Peyer's patch (tissue), 4 donors: ENCODE measurements at regions not wholly inside any gene's neighbourhood (a gene's known extent, or its start where the extent isn't known, plus 50 kb on each side); places are given as distances from the start of the nearest gene placed in this dataset.

Experiments
- DNase-seq, 3 donors: peaks; one replicate each; pipeline ENCODE4 v3.0.0-alpha.2; 2017 to 2019
- H3K27ac ChIP-seq, 4 donors: fragments of 200-600 bp; sonication (generic); one replicate each; pipeline ENCODE4 v1.5.1; 2016 to 2019
- H3K27me3 ChIP-seq, 2 donors: fragments of 200-600 bp; sonication (generic); one replicate each; pipeline ENCODE4 v1.5.1; 2019
- H3K36me3 ChIP-seq, 3 donors: fragments of 200-600 bp; sonication (generic); one replicate each; pipeline ENCODE4 v1.5.1; 2016 to 2019
- H3K4me1 ChIP-seq, 4 donors: fragments of 200-600 bp; sonication (generic); one replicate each; pipeline ENCODE4 v1.5.1; 2016 to 2019
- H3K4me3 ChIP-seq, 4 donors: fragments of 200-600 bp; sonication (generic); 1 replicate in 3 of 4; 2 replicates in 1 of 4; pipeline ENCODE4 v1.5.1; 2016 to 2019; ENCODE audit warnings: mild to moderate bottlenecking in 1 of 4
- H3K9me3 ChIP-seq, 4 donors: fragments of 200-600 bp; sonication (generic); one replicate each; pipeline ENCODE4 v1.5.1; 2016 to 2019; ENCODE audit warnings: mild to moderate bottlenecking in 1 of 4
- CTCF ChIP-seq, 6 experiments: fragments of 450-650 bp in 4 of 6; fragments of 200-600 bp in 2 of 6; sonication (generic) in 1 of 6; IDR thresholded peaks; one replicate each; pipeline ENCODE4 v1.5.1; 2017 to 2019; ENCODE audit warnings: antibody characterized with exemption in 6 of 6, mild to moderate bottlenecking in 3 of 6, moderate library complexity in 1 of 6
- POLR2A ChIP-seq, 2 donors: fragments of 450-650 bp; IDR thresholded peaks; one replicate each; pipeline ENCODE4 v1.5.1; 2017; ENCODE audit warnings: antibody characterized with exemption in 2 of 2, mild to moderate bottlenecking in 2 of 2, moderate library complexity in 2 of 2

GRCh38 chr22:34255042-34255441 lies 334.8 kb upstream of the LARGE1 start:
- Histone ChIP-seq H3K4me3 (no peak overlapping the region), H3K36me3 (no peaks in the 10 kb centered on the region), H3K9me3 (no peaks in the 10 kb centered on the region), H3K27ac (no peak overlapping the region), H3K27me3 (no peaks in the 10 kb centered on the region), H3K4me1 (no peaks in the 10 kb centered on the region)
- no peak for TF ChIP-seq POLR2A (IDR thresholded peaks at IDR 0.05)
- no peak for TF ChIP-seq CTCF (IDR thresholded peaks at IDR 0.05)
- DNase-seq = no peak

- DNase-seq = no peak
Observed at GRCh38 chr22:34278121-34278520, 357.8 kb upstream of the LARGE1 start.

DNA sequence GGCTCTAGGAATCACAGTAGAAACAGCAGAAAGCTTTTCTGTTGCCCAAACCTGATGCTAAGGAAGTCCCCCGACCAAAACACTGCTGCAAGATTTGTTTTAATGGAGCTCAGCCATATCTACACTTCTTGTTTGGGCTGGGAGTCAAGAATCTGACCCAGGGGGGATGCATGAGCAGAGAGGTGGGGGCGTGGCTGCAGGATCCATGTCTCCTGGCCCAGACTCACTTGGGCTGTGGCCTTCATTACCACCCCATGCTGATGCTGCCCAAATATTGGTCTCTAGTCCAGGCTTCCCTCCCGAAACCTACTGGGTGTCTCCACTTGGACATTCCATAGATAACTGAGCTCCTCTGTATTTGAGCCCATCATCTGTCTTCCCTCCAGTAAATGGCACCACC lies 361.5 kb upstream of the LARGE1 start:
- no peak for TF ChIP-seq POLR2A (IDR thresholded peaks at IDR 0.05)
- no peak for TF ChIP-seq CTCF (IDR thresholded peaks at IDR 0.05)
- Histone ChIP-seq H3K9me3 (no peaks in the 10 kb centered on the region), H3K36me3 (no peaks in the 10 kb centered on the region), H3K4me3 (no peak overlapping the region), H3K4me1 (no peaks in the 10 kb centered on the region), H3K27ac (no peak overlapping the region), H3K27me3 (no peaks in the 10 kb centered on the region)
- DNase-seq = no peak

More at GRCh38 chr22:34278121-34278520, 357.8 kb upstream of the LARGE1 start:
- no peaks in the 10 kb centered on the region for H3K9me3 ChIP-seq
- no peaks in the 10 kb centered on the region for H3K4me1 ChIP-seq
- H3K4me3 ChIP-seq = no peak overlapping the region
- H3K27me3 ChIP-seq = no peaks in the 10 kb centered on the region
- H3K36me3 ChIP-seq = no peaks in the 10 kb centered on the region
- no peak for TF ChIP-seq CTCF (IDR thresholded peaks at IDR 0.05)
- no peak for TF ChIP-seq POLR2A (IDR thresholded peaks at IDR 0.05)
- no peak overlapping the region for H3K27ac ChIP-seq

DNA sequence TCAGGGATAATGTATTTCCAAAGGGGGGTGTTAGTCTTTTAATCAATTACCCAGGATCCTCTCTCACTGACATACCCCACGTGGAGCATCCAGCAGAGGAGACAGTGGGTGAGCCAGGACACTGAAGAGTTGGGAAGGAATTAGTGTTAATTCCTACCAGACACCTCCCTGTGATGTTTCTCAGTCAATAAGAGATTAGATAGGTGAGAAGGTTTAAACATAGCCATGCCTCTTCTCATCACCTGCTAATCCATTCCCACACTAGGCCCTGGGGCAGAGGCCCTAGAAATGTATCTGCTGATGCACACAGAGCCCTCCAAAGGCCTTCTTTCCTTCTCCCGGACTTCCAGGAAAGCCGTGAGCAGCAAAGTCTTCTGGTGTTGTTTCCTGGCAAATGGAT lies 363.6 kb upstream of the LARGE1 start:
- H3K4me1 ChIP-seq = no peaks in the 10 kb centered on the region
- no peaks in the 10 kb centered on the region for H3K9me3 ChIP-seq
- no peaks in the 10 kb centered on the region for H3K36me3 ChIP-seq
- H3K27ac ChIP-seq = no peak overlapping the region
- DNase-seq = no peak
- H3K4me3 ChIP-seq = no peak overlapping the region
- no peaks in the 10 kb centered on the region for H3K27me3 ChIP-seq
- TF ChIP-seq CTCF (IDR thresholded peaks at IDR 0.05) = no peak
- no peak for TF ChIP-seq POLR2A (IDR thresholded peaks at IDR 0.05)

DNA sequence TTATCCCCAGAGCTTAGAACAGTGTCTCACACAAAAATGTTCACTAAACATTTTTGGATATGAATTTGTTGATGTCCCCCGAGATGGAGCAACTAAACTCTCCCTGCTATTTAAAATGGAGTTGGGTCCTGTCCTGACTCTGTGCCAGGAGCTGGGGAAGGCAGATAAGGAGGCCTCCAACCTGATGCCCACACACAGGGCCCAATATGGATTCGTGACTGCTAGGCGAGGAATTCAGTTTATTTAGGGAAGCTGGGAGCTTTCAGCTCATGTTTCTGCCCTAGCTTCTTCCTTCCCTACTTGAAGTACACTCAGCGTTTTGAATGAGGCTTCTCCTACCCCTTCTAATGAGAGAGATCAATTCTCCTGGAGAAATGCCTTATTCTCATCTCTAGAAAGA lies 373.0 kb upstream of the LARGE1 start:
- no peaks in the 10 kb centered on the region for H3K9me3 ChIP-seq
- TF ChIP-seq CTCF (IDR thresholded peaks at IDR 0.05) (no peak), POLR2A (IDR thresholded peaks at IDR 0.05) (no peak)
- H3K36me3 ChIP-seq = no peaks in the 10 kb centered on the region
- no peak overlapping the region for H3K27ac ChIP-seq
- H3K4me3 ChIP-seq = no peak overlapping the region
- H3K4me1 ChIP-seq = no peaks in the 10 kb centered on the region
- no peak for DNase-seq
- no peaks in the 10 kb centered on the region for H3K27me3 ChIP-seq

GRCh38 chr22:34294476-34294875 lies 374.2 kb upstream of the LARGE1 start:
- no peak for DNase-seq
- Histone ChIP-seq H3K27me3 (no peaks in the 10 kb centered on the region), H3K36me3 (no peaks in the 10 kb centered on the region), H3K4me1 (no peaks in the 10 kb centered on the region), H3K4me3 (no peak overlapping the region), H3K27ac (peak overlapping the region in 1 of 4 donors; percentile 31), H3K9me3 (no peaks in the 10 kb centered on the region)
- no peak for TF ChIP-seq CTCF (IDR thresholded peaks at IDR 0.05)
